HEK293T (cell line): ENCODE measurements at regions not wholly inside any gene's neighbourhood (a gene's known extent, or its start where the extent isn't known, plus 50 kb on each side); places are given as distances from the start of the nearest gene placed in this dataset.

Source experiments
- ARNT ChIP-seq: fragments of 450-650 bp; IDR thresholded peaks from 2 replicates; pipeline ENCODE4 v1.6.1; 2017; ENCODE audit warnings: mild to moderate bottlenecking
- BHLHE40 ChIP-seq: fragments of 450-650 bp; IDR thresholded peaks from 2 replicates; pipeline ENCODE4 v1.6.1; 2016; ENCODE audit warnings: mild to moderate bottlenecking, moderate library complexity, borderline replicate concordance
- CTBP1 ChIP-seq: fragments of 450-650 bp; IDR thresholded peaks from 2 replicates; pipeline ENCODE4 v1.6.1; 2016; ENCODE audit warnings: borderline replicate concordance
- FOXK2 ChIP-seq: fragments of 450-650 bp; IDR thresholded peaks from 2 replicates; pipeline ENCODE4 v1.6.1; 2016; ENCODE audit warnings: mild to moderate bottlenecking
- ZNF384 ChIP-seq: fragments of 450-650 bp; IDR thresholded peaks from 2 replicates; pipeline ENCODE4 v1.6.1; 2016

- no peak for TF ChIP-seq ARNT
- TF ChIP-seq FOXK2: no peak
- no peak for TF ChIP-seq ZNF384
- TF ChIP-seq BHLHE40: no peak
- TF ChIP-seq CTBP1: no peak
Measured at GRCh38 chr6:1016329-1017302, 295.3 kb upstream of the FOXQ1 start.
